ENCODE measurements at regions not wholly inside any gene's neighbourhood (a gene's known extent, or its start where the extent isn't known, plus 50 kb on each side); places are given as distances from the start of the nearest gene placed in this dataset.

DNA sequence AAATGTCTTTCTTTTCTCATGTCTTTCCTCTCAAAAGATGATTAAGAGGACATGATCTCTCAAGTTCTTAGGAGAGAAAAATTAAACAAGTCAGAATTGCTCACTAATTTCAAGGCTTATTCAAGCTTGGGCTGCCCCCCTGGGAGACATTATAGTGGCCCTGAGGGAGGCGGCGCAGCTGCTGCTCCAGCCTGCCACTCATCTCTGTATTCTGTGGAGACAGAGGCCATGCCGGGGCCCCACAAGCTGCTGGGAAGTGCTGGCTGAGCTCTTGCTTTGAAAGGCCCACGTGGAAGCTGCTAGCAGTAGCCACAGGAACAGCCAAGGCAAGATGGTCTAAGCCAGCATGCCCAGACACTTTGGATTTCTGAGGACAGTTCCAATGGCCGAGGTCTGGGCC lies 267.4 kb downstream of the LNPK start:
- no peak for TF ChIP-seq ZFP30 (CRISPR knock-in tag; IDR thresholded peaks at IDR 0.05)
- no peak for TF ChIP-seq ZNF70 (CRISPR knock-in tag; IDR thresholded peaks at IDR 0.05)
- TF ChIP-seq CSDC2 (CRISPR knock-in tag; IDR thresholded peaks at IDR 0.05), result no peak
- no peak for TF ChIP-seq PATZ1 (CRISPR knock-in tag; IDR thresholded peaks at IDR 0.05; ENCODE audit: borderline replicate concordance)
- no peak for TF ChIP-seq ZNF8 (CRISPR knock-in tag; IDR thresholded peaks at IDR 0.05)
